ENCODE measurements at regions not wholly inside any gene's neighbourhood (a gene's known extent, or its start where the extent isn't known, plus 50 kb on each side); places are given as distances from the start of the nearest gene placed in this dataset.

- Histone ChIP-seq H4K20me1 (ENCODE audit: insufficient read depth, low read length) (no peaks in the 10 kb centered on the region), H3K9me3 (ENCODE audit: insufficient read depth, low read length) (no peaks in the 10 kb centered on the region), H3K27ac (ENCODE audit: low read length) (no peak overlapping the region), H2AFZ (ENCODE audit: low read depth, low read length) (no peak overlapping the region), H3K4me2 (ENCODE audit: low read length) (no peak overlapping the region), H3K4me1 (ENCODE audit: low read length) (no peaks in the 10 kb centered on the region), H3K9ac (ENCODE audit: low read length) (no peak overlapping the region), H3K79me2 (ENCODE audit: low read length) (no peaks in the 10 kb centered on the region), H3K36me3 (replicated peaks; ENCODE audit: low read depth, low read length) (no peaks in the 10 kb centered on the region), H3K4me3 (ENCODE audit: low read length) (no peak overlapping the region), H3K27me3 (ENCODE audit: low read depth, low read length) (no peaks in the 10 kb centered on the region)
- TF ChIP-seq EZH2phosphoT487 (IDR thresholded peaks at IDR 0.05; ENCODE audit: low read depth) = no peak
- no peak for TF ChIP-seq CTCF (IDR thresholded peaks at IDR 0.05; ENCODE audit: low read depth, low read length)
These were observed 590.3 kb downstream of the USP25 start for GRCh38 chr21:16320110-16320509.

GRCh38 chr21:16322454-16322853 is 592.7 kb downstream of the USP25 start:
- H3K9ac ChIP-seq (ENCODE audit: low read length) = no peak overlapping the region
- H3K27ac ChIP-seq (ENCODE audit: low read length) = no peak overlapping the region
- TF ChIP-seq CTCF (IDR thresholded peaks at IDR 0.05; ENCODE audit: low read depth, low read length) = no peak
- TF ChIP-seq EZH2phosphoT487 (IDR thresholded peaks at IDR 0.05; ENCODE audit: low read depth) = no peak
- H2AFZ ChIP-seq (ENCODE audit: low read depth, low read length) = no peak overlapping the region
- no peaks in the 10 kb centered on the region for H3K79me2 ChIP-seq (ENCODE audit: low read length)
- no peak overlapping the region for H3K4me2 ChIP-seq (ENCODE audit: low read length)
- no peak overlapping the region for H3K4me3 ChIP-seq (ENCODE audit: low read length)
- H4K20me1 ChIP-seq (ENCODE audit: insufficient read depth, low read length) = no peaks in the 10 kb centered on the region
- no peaks in the 10 kb centered on the region for H3K36me3 ChIP-seq (replicated peaks; ENCODE audit: low read depth, low read length)
- H3K9me3 ChIP-seq (ENCODE audit: insufficient read depth, low read length) = no peaks in the 10 kb centered on the region
- H3K4me1 ChIP-seq (ENCODE audit: low read length) = no peaks in the 10 kb centered on the region
- no peaks in the 10 kb centered on the region for H3K27me3 ChIP-seq (ENCODE audit: low read depth, low read length)

GRCh38 chr21:16323596-16323995 is 593.8 kb downstream of the USP25 start:
- H3K9ac ChIP-seq (ENCODE audit: low read length) = no peak overlapping the region
- no peak for TF ChIP-seq CTCF (IDR thresholded peaks at IDR 0.05; ENCODE audit: low read depth, low read length)
- TF ChIP-seq EZH2phosphoT487 (IDR thresholded peaks at IDR 0.05; ENCODE audit: low read depth) = no peak

GRCh38 chr21:16324630-16325029 is 594.8 kb downstream of the USP25 start:
- no peak overlapping the region for H3K4me3 ChIP-seq (ENCODE audit: low read length)
- no peak overlapping the region for H3K9ac ChIP-seq (ENCODE audit: low read length)
- H3K27me3 ChIP-seq (ENCODE audit: low read depth, low read length) = no peaks in the 10 kb centered on the region
- H4K20me1 ChIP-seq (ENCODE audit: insufficient read depth, low read length) = no peaks in the 10 kb centered on the region
- H2AFZ ChIP-seq (ENCODE audit: low read depth, low read length) = no peak overlapping the region
- no peaks in the 10 kb centered on the region for H3K36me3 ChIP-seq (replicated peaks; ENCODE audit: low read depth, low read length)
- TF ChIP-seq EZH2phosphoT487 (IDR thresholded peaks at IDR 0.05; ENCODE audit: low read depth) (no peak), CTCF (IDR thresholded peaks at IDR 0.05; ENCODE audit: low read depth, low read length) (no peak)
- no peaks in the 10 kb centered on the region for H3K4me1 ChIP-seq (ENCODE audit: low read length)
- no peaks in the 10 kb centered on the region for H3K9me3 ChIP-seq (ENCODE audit: insufficient read depth, low read length)
- H3K79me2 ChIP-seq (ENCODE audit: low read length) = no peaks in the 10 kb centered on the region
- no peak overlapping the region for H3K27ac ChIP-seq (ENCODE audit: low read length)
- H3K4me2 ChIP-seq (ENCODE audit: low read length) = no peak overlapping the region

More at GRCh38 chr21:16323596-16323995, 593.8 kb downstream of the USP25 start:
- no peaks in the 10 kb centered on the region for H3K27me3 ChIP-seq (ENCODE audit: low read depth, low read length)
- no peaks in the 10 kb centered on the region for H3K36me3 ChIP-seq (replicated peaks; ENCODE audit: low read depth, low read length)
- no peaks in the 10 kb centered on the region for H4K20me1 ChIP-seq (ENCODE audit: insufficient read depth, low read length)
- H3K9me3 ChIP-seq (ENCODE audit: insufficient read depth, low read length) = no peaks in the 10 kb centered on the region
- no peak overlapping the region for H3K4me2 ChIP-seq (ENCODE audit: low read length)
- H3K27ac ChIP-seq (ENCODE audit: low read length) = no peak overlapping the region
- no peaks in the 10 kb centered on the region for H3K4me1 ChIP-seq (ENCODE audit: low read length)
- no peak overlapping the region for H3K4me3 ChIP-seq (ENCODE audit: low read length)
- no peaks in the 10 kb centered on the region for H3K79me2 ChIP-seq (ENCODE audit: low read length)
- no peak overlapping the region for H2AFZ ChIP-seq (ENCODE audit: low read depth, low read length)
